22Rv1 (cell line): ENCODE measurements at regions not wholly inside any gene's neighbourhood (a gene's known extent, or its start where the extent isn't known, plus 50 kb on each side); places are given as distances from the start of the nearest gene placed in this dataset.

Experiments used
- ZFX ChIP-seq: fragments of 450-650 bp; IDR thresholded peaks from 2 replicates; pipeline ENCODE4 v1.6.1; 2017; ENCODE audit warnings: antibody characterized with exemption, borderline replicate concordance
- TF ChIP-seq, protein P1 (sequence below): fragments of 450-650 bp; IDR thresholded peaks from 2 replicates; pipeline ENCODE4 v1.5.1; 2017; ENCODE audit warnings: mild to moderate bottlenecking

DNA sequence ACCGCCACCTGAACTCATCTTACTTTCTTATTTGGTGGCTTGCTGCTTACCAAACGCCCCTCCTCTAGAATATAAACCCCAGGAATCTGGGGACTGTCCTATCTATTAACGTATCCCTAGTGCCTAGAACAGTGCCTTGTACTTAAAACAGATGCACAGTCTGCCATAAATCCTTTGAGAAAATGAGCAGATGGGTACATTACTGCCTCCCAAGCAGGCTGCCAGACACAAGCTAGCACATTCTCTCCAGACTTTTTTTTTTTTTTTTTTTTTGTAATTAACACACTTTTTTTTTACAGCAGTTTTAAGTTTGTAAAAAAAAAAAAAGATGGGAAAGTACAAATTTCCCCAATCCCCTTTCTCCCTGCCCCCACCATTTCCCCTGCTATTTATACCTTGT is 57.3 kb upstream of the RPL38 start:
- TF ChIP-seq, protein P1, sequence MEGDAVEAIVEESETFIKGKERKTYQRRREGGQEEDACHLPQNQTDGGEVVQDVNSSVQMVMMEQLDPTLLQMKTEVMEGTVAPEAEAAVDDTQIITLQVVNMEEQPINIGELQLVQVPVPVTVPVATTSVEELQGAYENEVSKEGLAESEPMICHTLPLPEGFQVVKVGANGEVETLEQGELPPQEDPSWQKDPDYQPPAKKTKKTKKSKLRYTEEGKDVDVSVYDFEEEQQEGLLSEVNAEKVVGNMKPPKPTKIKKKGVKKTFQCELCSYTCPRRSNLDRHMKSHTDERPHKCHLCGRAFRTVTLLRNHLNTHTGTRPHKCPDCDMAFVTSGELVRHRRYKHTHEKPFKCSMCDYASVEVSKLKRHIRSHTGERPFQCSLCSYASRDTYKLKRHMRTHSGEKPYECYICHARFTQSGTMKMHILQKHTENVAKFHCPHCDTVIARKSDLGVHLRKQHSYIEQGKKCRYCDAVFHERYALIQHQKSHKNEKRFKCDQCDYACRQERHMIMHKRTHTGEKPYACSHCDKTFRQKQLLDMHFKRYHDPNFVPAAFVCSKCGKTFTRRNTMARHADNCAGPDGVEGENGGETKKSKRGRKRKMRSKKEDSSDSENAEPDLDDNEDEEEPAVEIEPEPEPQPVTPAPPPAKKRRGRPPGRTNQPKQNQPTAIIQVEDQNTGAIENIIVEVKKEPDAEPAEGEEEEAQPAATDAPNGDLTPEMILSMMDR = no peak
- TF ChIP-seq ZFX = no peak
